Motor neuron (in vitro differentiated cells): ENCODE measurements at regions not wholly inside any gene's neighbourhood (a gene's known extent, or its start where the extent isn't known, plus 50 kb on each side); places are given as distances from the start of the nearest gene placed in this dataset.
"Not testable (repeated sequence)": the region's sequence is repeated elsewhere in the genome, so short reads cannot be mapped to it uniquely, and the experiment has no call there.

Source experiments
- ATAC-seq, 8 experiments: fragments of 200-7000 bp; cut with Tn5 transposase; replicated peaks in 6 of 8; 2 replicates each; pipeline ENCODE4 v1.8.0; 2021; ENCODE audit warnings: mild to moderate bottlenecking in 8 of 8, moderate library complexity in 8 of 8
- H3K27ac ChIP-seq, 2 donors: fragments of 250-450 bp; sonication (Bioruptor Pico); 2 replicates each; pipeline ENCODE4 v1.9.0; 2021; ENCODE audit warnings: antibody characterized with exemption in 2 of 2, mild to moderate bottlenecking in 2 of 2, moderate library complexity in 1 of 2
- H3K4me1 ChIP-seq, 2 donors: fragments of 250-450 bp; sonication (Bioruptor Pico); replicated peaks in 1 of 2; 2 replicates each; pipeline ENCODE4 v1.6.1; 2021; ENCODE audit warnings: antibody characterized with exemption in 2 of 2, mild to moderate bottlenecking in 2 of 2, moderate library complexity in 1 of 2
- H3K4me3 ChIP-seq, 5 donors: fragments of 250-450 bp; sonication (Bioruptor Pico); 2 replicates each; pipeline ENCODE4 v1.9.0; 2021; ENCODE audit warnings: antibody characterized with exemption in 5 of 5, mild to moderate bottlenecking in 5 of 5, moderate library complexity in 4 of 5
- WGBS, 10 experiments: fragments of 450-650 bp; shearing (Covaris generic); methylation state at CpG; one replicate each; pipeline ENCODE4 v1.0.0; 2022; 5-methylcytosine and 5-hydroxymethylcytosine counted together
- in situ Hi-C, 9 experiments: fragments of 400-800 bp; cut with MboI; loops; one replicate each; pipeline ENCODE4 v1.15.0; 2021; ENCODE audit warnings: low sequenced_read_pairs in 9 of 9, low pct_unique_long_range_greater_than_20kb in 2 of 9; ENCODE audit not compliant: unreplicated experiment in 9 of 9

GRCh38 chr4:134934036-134934808 lies 732.6 kb upstream of the PABPC4L start:
- no peak overlapping the region for H3K27ac ChIP-seq
- 6 to 88% (median 68%) methylated on average over 2 to 10 of the region's 10 CpGs for WGBS, 10 experiments
- H3K4me1 ChIP-seq = peaks cover 0 to 10% of the 10 kb centered on the region in 2 donors
- H3K4me3 ChIP-seq = no peak overlapping the region
- ATAC-seq = peak in 1 of 8 experiments; percentile 80
- in situ Hi-C loops = no loop called here

- ATAC-seq = peak in 4 of 8 experiments; percentile 45 to 89 (median 61)
Measured at GRCh38 chr4:134915355-134915754, 713.8 kb upstream of the PABPC4L start.

GRCh38 chr4:134914250-134914649 lies 712.7 kb upstream of the PABPC4L start:
- H3K27ac ChIP-seq, H3K4me3 ChIP-seq, in situ Hi-C loops, ATAC-seq: not testable (repeated sequence)
- H3K4me1 ChIP-seq = peaks cover 0 to 10% of the 10 kb centered on the region in 2 donors
- WGBS, 10 experiments = 36 to 100% (median 73%) methylated on average over 1 to 5 of the region's 7 CpGs; no CpG with 5 or more reads in 3 of the 10 experiments

More at GRCh38 chr4:134915355-134915754, 713.8 kb upstream of the PABPC4L start:
- Histone ChIP-seq H3K4me1 (peaks cover 0 to 10% of the 10 kb centered on the region in 2 donors), H3K4me3 (no peak overlapping the region), H3K27ac (no peak overlapping the region)
- in situ Hi-C loops = no loop called here
- WGBS, 10 experiments = 40 to 86% (median 63%) methylated on average over 1 to 2 of the region's 2 CpGs; no CpG with 5 or more reads in 3 of the 10 experiments

GRCh38 chr4:134911941-134912340 lies 710.4 kb upstream of the PABPC4L start:
- in situ Hi-C loops = no loop called here
- Histone ChIP-seq H3K4me1 (peaks cover 0 to 10% of the 10 kb centered on the region in 2 donors), H3K4me3 (no peak overlapping the region), H3K27ac (no peak overlapping the region)
- no peak for ATAC-seq
- WGBS, 10 experiments = 0 to 73% (median 0%) methylated on average over 1 to 2 of the region's 2 CpGs; no CpG with 5 or more reads in 1 of the 10 experiments

- Histone ChIP-seq H3K4me3 (no peak overlapping the region), H3K4me1 (no peaks in the 10 kb centered on the region), H3K27ac (no peak overlapping the region)
- in situ Hi-C loops = no loop called here
- ATAC-seq = peak in 7 of 8 experiments; percentile 26 to 76 (median 45)
- 0 to 86% (median 60%) methylated on average over 1 to 2 of the region's 2 CpGs; no CpG with 5 or more reads in 1 of the 10 experiments for WGBS, 10 experiments
Measured at GRCh38 chr4:134906404-134907023, 704.9 kb upstream of the PABPC4L start.

- no peak overlapping the region for H3K27ac ChIP-seq
- in situ Hi-C loops = no loop called here
- no peak for ATAC-seq
- H3K4me3 ChIP-seq = no peak overlapping the region
- WGBS, 10 experiments = 0 to 100% (median 63%) methylated on average over 1 of the region's 1 CpG; no CpG with 5 or more reads in 5 of the 10 experiments
- no peaks in the 10 kb centered on the region for H3K4me1 ChIP-seq
Measured at GRCh38 chr4:134905061-134905460, 703.5 kb upstream of the PABPC4L start.

- H3K4me3 ChIP-seq = no peak overlapping the region
- no peak overlapping the region for H3K27ac ChIP-seq
- WGBS, 10 experiments = 0 to 100% (median 40%) methylated on average over 1 to 2 of the region's 2 CpGs; no CpG with 5 or more reads in 1 of the 10 experiments
- in situ Hi-C loops = no loop called here
- no peaks in the 10 kb centered on the region for H3K4me1 ChIP-seq
- ATAC-seq = peak in 1 of 8 experiments; percentile 20
Measured at GRCh38 chr4:134888156-134888555, 686.6 kb upstream of the PABPC4L start.

- WGBS, 10 experiments = 0 to 100% (median 80%) methylated on average over 1 to 2 of the region's 2 CpGs; no CpG with 5 or more reads in 3 of the 10 experiments
- Histone ChIP-seq H3K27ac (no peak overlapping the region), H3K4me3 (no peak overlapping the region), H3K4me1 (no peaks in the 10 kb centered on the region)
- ATAC-seq = no peak
- in situ Hi-C loops = no loop called here
Measured at GRCh38 chr4:134885436-134885835, 683.8 kb upstream of the PABPC4L start.

- H3K27ac ChIP-seq = no peak overlapping the region
- H3K4me3 ChIP-seq = no peak overlapping the region
- ATAC-seq = peak in 2 of 8 experiments; percentile 62 to 69
- WGBS, 10 experiments = 13 to 89% (median 60%) methylated on average over 1 of the region's 1 CpG; no CpG with 5 or more reads in 6 of the 10 experiments
- no peaks in the 10 kb centered on the region for H3K4me1 ChIP-seq
- in situ Hi-C loops = no loop called here
Measured at GRCh38 chr4:134883831-134884449, 682.4 kb upstream of the PABPC4L start.

- in situ Hi-C loops = no loop called here
- no peak overlapping the region for H3K27ac ChIP-seq
- 14 to 100% (median 84%) methylated on average over 1 of the region's 1 CpG for WGBS, 10 experiments
- no peak for ATAC-seq
- no peak overlapping the region for H3K4me3 ChIP-seq
- H3K4me1 ChIP-seq = no peaks in the 10 kb centered on the region
Measured at GRCh38 chr4:134879019-134879418, 677.4 kb upstream of the PABPC4L start.

- in situ Hi-C loops = no loop called here
- H3K4me3 ChIP-seq = no peak overlapping the region
- no peak for ATAC-seq
- H3K27ac ChIP-seq = no peak overlapping the region
- no peaks in the 10 kb centered on the region for H3K4me1 ChIP-seq
Measured at GRCh38 chr4:134867027-134867426, 665.4 kb upstream of the PABPC4L start.

- no peak overlapping the region for H3K4me3 ChIP-seq
- in situ Hi-C loops = no loop called here
- no peak overlapping the region for H3K27ac ChIP-seq
- ATAC-seq = no peak
- 0 to 100% (median 67%) methylated on average over 1 of the region's 1 CpG; no CpG with 5 or more reads in 1 of the 10 experiments for WGBS, 10 experiments
- no peaks in the 10 kb centered on the region for H3K4me1 ChIP-seq
Measured at GRCh38 chr4:134865675-134866074, 664.1 kb upstream of the PABPC4L start.

GRCh38 chr4:134862116-134862515 lies 660.5 kb upstream of the PABPC4L start:
- Histone ChIP-seq H3K27ac (no peak overlapping the region), H3K4me1 (no peaks in the 10 kb centered on the region), H3K4me3 (no peak overlapping the region)
- in situ Hi-C loops = no loop called here
- ATAC-seq = no peak
- WGBS, 10 experiments = 8 to 94% (median 87%) methylated on average over 2 of the region's 2 CpGs
